Stimulated activated CD4-positive, alpha-beta T cell treated with anti-CD3 and anti-CD28 coated beads, Interleukin-12 subunit alpha, Interleukin-12 subunit beta, amount 100 ng/mL, for 24 hours (primary cell): ENCODE measurements at regions not wholly inside any gene's neighbourhood (a gene's known extent, or its start where the extent isn't known, plus 50 kb on each side); places are given as distances from the start of the nearest gene placed in this dataset.

Experiments
- DNase-seq, 2 experiments: peaks; one replicate each; pipeline ENCODE4 v3.0.0-alpha.2; 2020; ENCODE audit warnings: low read depth in 2 of 2

GRCh38 chr15:29425864-29426263 is 156.2 kb upstream of the NSMCE3 start:
- no peak for DNase-seq

GRCh38 chr15:29424118-29424517 is 154.5 kb upstream of the NSMCE3 start:
- DNase-seq: no peak

GRCh38 chr15:29422606-29423005 is 153.0 kb upstream of the NSMCE3 start:
- DNase-seq: no peak

GRCh38 chr15:29420188-29420587 is 150.6 kb upstream of the NSMCE3 start:
- no peak for DNase-seq

GRCh38 chr15:29418931-29419330 is 149.3 kb upstream of the NSMCE3 start:
- no peak for DNase-seq

- DNase-seq: no peak
These were observed 148.6 kb upstream of the NSMCE3 start for GRCh38 chr15:29418178-29418577.

GRCh38 chr15:29411299-29411698 is 141.7 kb upstream of the NSMCE3 start:
- no peak for DNase-seq

GRCh38 chr15:29410338-29410737 is 140.7 kb upstream of the NSMCE3 start:
- no peak for DNase-seq

- no peak for DNase-seq
These were observed 140.3 kb upstream of the NSMCE3 start for GRCh38 chr15:29409890-29410289.

GRCh38 chr15:29405564-29405963 is 135.9 kb upstream of the NSMCE3 start:
- DNase-seq: no peak

GRCh38 chr15:29403772-29404171 is 134.2 kb upstream of the NSMCE3 start:
- no peak for DNase-seq

- DNase-seq: no peak
These were observed 132.0 kb upstream of the NSMCE3 start for GRCh38 chr15:29401644-29402043.

GRCh38 chr15:29400701-29401100 is 131.1 kb upstream of the NSMCE3 start:
- no peak for DNase-seq

- no peak for DNase-seq
These were observed 129.3 kb upstream of the NSMCE3 start for GRCh38 chr15:29398907-29399306.

- no peak for DNase-seq
These were observed 126.7 kb upstream of the NSMCE3 start for GRCh38 chr15:29396176-29396811.

GRCh38 chr15:29393443-29393842 is 123.8 kb upstream of the NSMCE3 start:
- DNase-seq: no peak

- no peak for DNase-seq
These were observed 122.7 kb upstream of the NSMCE3 start for GRCh38 chr15:29392358-29392757.

- DNase-seq: no peak
These were observed 120.4 kb upstream of the NSMCE3 start for GRCh38 chr15:29390051-29390450.

GRCh38 chr15:29386523-29386922 is 116.9 kb upstream of the NSMCE3 start:
- DNase-seq: no peak

GRCh38 chr15:29383367-29383766 is 113.7 kb upstream of the NSMCE3 start:
- DNase-seq: no peak

GRCh38 chr15:29382862-29383261 is 113.2 kb upstream of the NSMCE3 start:
- no peak for DNase-seq

GRCh38 chr15:29380466-29380865 is 110.8 kb upstream of the NSMCE3 start:
- no peak for DNase-seq

- DNase-seq: no peak
These were observed 110.0 kb upstream of the NSMCE3 start for GRCh38 chr15:29379647-29380046.

- DNase-seq: no peak
These were observed 107.5 kb upstream of the NSMCE3 start for GRCh38 chr15:29377161-29377560.
